ENCODE measurements at regions not wholly inside any gene's neighbourhood (a gene's known extent, or its start where the extent isn't known, plus 50 kb on each side); places are given as distances from the start of the nearest gene placed in this dataset.
"Not testable (repeated sequence)": the region's sequence is repeated elsewhere in the genome, so short reads cannot be mapped to it uniquely, and the experiment has no call there.

DNA sequence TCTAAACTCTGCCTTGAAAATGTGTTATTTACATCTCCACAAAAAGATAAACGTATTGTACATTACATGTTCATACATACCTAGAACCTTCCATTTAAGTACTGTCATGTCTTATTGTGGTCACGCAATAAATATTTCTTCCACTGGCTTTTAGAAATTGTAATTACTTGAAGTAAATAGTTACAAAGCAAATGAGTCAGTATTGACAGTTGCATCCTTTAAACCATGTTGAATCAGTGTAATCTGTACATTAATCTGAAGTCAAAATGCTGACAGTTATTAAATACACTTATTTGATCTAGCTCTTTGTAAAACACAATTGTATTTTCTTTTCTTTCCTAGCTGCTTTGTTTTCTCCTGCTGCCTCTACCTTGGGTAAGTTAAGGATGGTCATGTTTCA lies 446.7 kb downstream of the EPHA5 start:
- WGBS (ENCODE audit: insufficient coverage) = no CpG with 5 or more reads among the region's 2 CpGs
- no peaks in the 10 kb centered on the region for H3K9me3 ChIP-seq (replicated peaks in 1 of 2; ENCODE audit: control insufficient read depth in 1 of 2, insufficient read depth in 1 of 2, low read length in 2 of 2)
- H3K4me3 ChIP-seq (replicated peaks in 1 of 3; ENCODE audit: low read depth in 2 of 3, low read length in 3 of 3) = no peak overlapping the region
- H3K27me3 ChIP-seq (ENCODE audit: control insufficient read depth in 2 of 2, insufficient read depth in 2 of 2, low read length in 2 of 2) = no peaks in the 10 kb centered on the region
- H3K27ac ChIP-seq (ENCODE audit: low read depth in 1 of 2, low read length in 2 of 2) = no peak overlapping the region
- no peak overlapping the region for H3K9ac ChIP-seq (ENCODE audit: insufficient read depth, low read length, poor library complexity, severe bottlenecking)
- no peaks in the 10 kb centered on the region for H3K36me3 Mint-ChIP-seq
- H3K4me1 ChIP-seq (ENCODE audit: control insufficient read depth in 1 of 2, insufficient read depth in 2 of 2, low read length in 2 of 2) = no peaks in the 10 kb centered on the region
- H3K4me2 ChIP-seq (replicated peaks; ENCODE audit: extremely low read depth, low read length, poor library complexity, severe bottlenecking) = no peak overlapping the region
- H3K27me3 Mint-ChIP-seq (ENCODE audit: low read depth in 3 of 3) = no peaks in the 10 kb centered on the region
- H3K27ac Mint-ChIP-seq = no peak overlapping the region
- no peaks in the 10 kb centered on the region for H3K79me2 ChIP-seq (ENCODE audit: insufficient read depth, low read length)
- H3K4me3 Mint-ChIP-seq = no peak overlapping the region
- H3K36me3 ChIP-seq (replicated peaks in 1 of 2; ENCODE audit: control insufficient read depth in 1 of 2, insufficient read depth in 2 of 2, low read length in 2 of 2) = no peaks in the 10 kb centered on the region
- H3K9me3 Mint-ChIP-seq = peaks cover 0 to 3% (median 0%) of the 10 kb centered on the region in 7 donors
- TF ChIP-seq CTCF (IDR thresholded peaks at IDR 0.05) = no peak
- intact Hi-C loops (cut with micrococcal nuclease) = no loop called here
- H2AFZ ChIP-seq (ENCODE audit: insufficient read depth, low read depth, low read length, poor library complexity, severe bottlenecking) = no peak overlapping the region
- DNase-seq = no peak
- H3K4me1 Mint-ChIP-seq = no peaks in the 10 kb centered on the region
- no peaks in the 10 kb centered on the region for H4K20me1 ChIP-seq (ENCODE audit: insufficient read depth, low read length)

- not testable (repeated sequence) for H3K9me3 ChIP-seq (replicated peaks in 1 of 2; ENCODE audit: control insufficient read depth in 1 of 2, insufficient read depth in 1 of 2, low read length in 2 of 2)
These were observed 447.2 kb downstream of the EPHA5 start for GRCh38 chr4:65223074-65223473.

More at GRCh38 chr4:65223074-65223473, 447.2 kb downstream of the EPHA5 start:
- H3K36me3 ChIP-seq (replicated peaks in 1 of 2; ENCODE audit: control insufficient read depth in 1 of 2, insufficient read depth in 2 of 2, low read length in 2 of 2); DNase-seq; H3K79me2 ChIP-seq (ENCODE audit: insufficient read depth, low read length); H3K27ac Mint-ChIP-seq; H3K36me3 Mint-ChIP-seq; H3K4me3 ChIP-seq (replicated peaks in 1 of 3; ENCODE audit: low read depth in 2 of 3, low read length in 3 of 3); H2AFZ ChIP-seq (ENCODE audit: insufficient read depth, low read depth, low read length, poor library complexity, severe bottlenecking); H3K9ac ChIP-seq (ENCODE audit: insufficient read depth, low read length, poor library complexity, severe bottlenecking); H3K27me3 Mint-ChIP-seq (ENCODE audit: low read depth in 3 of 3); H3K4me3 Mint-ChIP-seq; H4K20me1 ChIP-seq (ENCODE audit: insufficient read depth, low read length); H3K4me1 ChIP-seq (ENCODE audit: control insufficient read depth in 1 of 2, insufficient read depth in 2 of 2, low read length in 2 of 2); H3K27me3 ChIP-seq (ENCODE audit: control insufficient read depth in 2 of 2, insufficient read depth in 2 of 2, low read length in 2 of 2); H3K9me3 Mint-ChIP-seq; H3K4me1 Mint-ChIP-seq; H3K4me2 ChIP-seq (replicated peaks; ENCODE audit: extremely low read depth, low read length, poor library complexity, severe bottlenecking); H3K27ac ChIP-seq (ENCODE audit: low read depth in 1 of 2, low read length in 2 of 2); intact Hi-C loops (cut with micrococcal nuclease): not testable (repeated sequence)
- 84% methylated on average over 3 of the region's 11 CpGs for WGBS (ENCODE audit: insufficient coverage)

Data from CD14-positive monocyte (primary cell).